HEK293T (cell line): ENCODE measurements at regions not wholly inside any gene's neighbourhood (a gene's known extent, or its start where the extent isn't known, plus 50 kb on each side); places are given as distances from the start of the nearest gene placed in this dataset.

Source experiments
- CTBP1 ChIP-seq: fragments of 450-650 bp; IDR thresholded peaks from 2 replicates; pipeline ENCODE4 v1.6.1; 2016; ENCODE audit warnings: borderline replicate concordance
- FOXA1 ChIP-seq: fragments of 450-650 bp; IDR thresholded peaks from 2 replicates; pipeline ENCODE4 v1.6.1; 2016; ENCODE audit warnings: mild to moderate bottlenecking
- FOXK2 ChIP-seq: fragments of 450-650 bp; IDR thresholded peaks from 2 replicates; pipeline ENCODE4 v1.6.1; 2016; ENCODE audit warnings: mild to moderate bottlenecking
- NFRKB ChIP-seq: fragments of 450-650 bp; IDR thresholded peaks from 2 replicates; pipeline ENCODE4 v1.6.1; 2016; ENCODE audit warnings: mild to moderate bottlenecking, moderate library complexity
- SUZ12 ChIP-seq: fragments of 450-650 bp; IDR thresholded peaks from 2 replicates; pipeline ENCODE4 v1.6.1; 2016; ENCODE audit warnings: mild to moderate bottlenecking
- TARDBP ChIP-seq: fragments of 450-650 bp; IDR thresholded peaks from 2 replicates; pipeline ENCODE4 v1.6.1; 2016
- ZNF384 ChIP-seq: fragments of 450-650 bp; IDR thresholded peaks from 2 replicates; pipeline ENCODE4 v1.6.1; 2016
- TF ChIP-seq, protein P1 (sequence below): fragments of 450-650 bp; IDR thresholded peaks from 2 replicates; pipeline ENCODE4 v1.6.1; 2016

DNA sequence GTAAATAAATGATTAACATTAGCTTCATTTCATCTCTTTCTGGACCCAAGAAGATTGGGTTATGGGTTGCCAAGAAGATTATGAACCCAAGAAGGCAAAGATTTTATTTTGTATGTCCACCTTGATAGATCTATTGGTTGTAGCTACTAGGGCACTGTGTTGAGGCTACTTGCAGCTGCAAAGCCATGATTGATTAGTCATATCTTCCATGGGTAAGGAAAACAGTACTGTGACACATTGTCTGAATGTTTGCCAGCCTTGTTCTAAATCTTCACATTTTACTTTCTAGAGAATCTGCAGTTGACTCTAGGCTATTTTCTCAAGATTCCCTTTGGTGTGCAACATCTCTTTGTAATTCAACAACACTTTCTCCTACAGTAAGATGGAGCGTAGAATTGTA lies 229.2 kb upstream of the KCNH8 start:
- no peak for TF ChIP-seq TARDBP
- TF ChIP-seq FOXK2 = no peak
- TF ChIP-seq NFRKB = no peak
- no peak for TF ChIP-seq FOXA1
- TF ChIP-seq SUZ12 = no peak
- TF ChIP-seq, protein P1, sequence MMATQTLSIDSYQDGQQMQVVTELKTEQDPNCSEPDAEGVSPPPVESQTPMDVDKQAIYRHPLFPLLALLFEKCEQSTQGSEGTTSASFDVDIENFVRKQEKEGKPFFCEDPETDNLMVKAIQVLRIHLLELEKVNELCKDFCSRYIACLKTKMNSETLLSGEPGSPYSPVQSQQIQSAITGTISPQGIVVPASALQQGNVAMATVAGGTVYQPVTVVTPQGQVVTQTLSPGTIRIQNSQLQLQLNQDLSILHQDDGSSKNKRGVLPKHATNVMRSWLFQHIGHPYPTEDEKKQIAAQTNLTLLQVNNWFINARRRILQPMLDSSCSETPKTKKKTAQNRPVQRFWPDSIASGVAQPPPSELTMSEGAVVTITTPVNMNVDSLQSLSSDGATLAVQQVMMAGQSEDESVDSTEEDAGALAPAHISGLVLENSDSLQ = no peak
- no peak for TF ChIP-seq CTBP1
- TF ChIP-seq ZNF384 = no peak
